Progenitor cell of endocrine pancreas (in vitro differentiated cells): ENCODE measurements at regions not wholly inside any gene's neighbourhood (a gene's known extent, or its start where the extent isn't known, plus 50 kb on each side); places are given as distances from the start of the nearest gene placed in this dataset.

ENCODE experiments used
- DNase-seq: peaks from one replicate; pipeline ENCODE4 v3.0.0; 2021; ENCODE audit warnings: low spot score; ENCODE audit not compliant: unreplicated experiment
- H3K27ac Mint-ChIP-seq: 2 replicates; pipeline ENCODE4 v1.8.0; 2021; ENCODE audit warnings: mild to moderate bottlenecking, moderate library complexity, mixed read lengths
- H3K27me3 Mint-ChIP-seq: 2 replicates; pipeline ENCODE4 v1.8.0; 2021; ENCODE audit warnings: mixed read lengths
- H3K36me3 Mint-ChIP-seq: 2 replicates; pipeline ENCODE4 v1.8.0; 2022; ENCODE audit warnings: mixed read lengths; ENCODE audit not compliant: insufficient read depth
- H3K4me1 Mint-ChIP-seq: 2 replicates; pipeline ENCODE4 v1.8.0; 2021; ENCODE audit warnings: low read depth, mixed read lengths
- H3K4me3 Mint-ChIP-seq: 2 replicates; pipeline ENCODE4 v1.8.0; 2021; ENCODE audit warnings: low read depth, mild to moderate bottlenecking, moderate library complexity, mixed read lengths
- H3K9me3 Mint-ChIP-seq: 2 replicates; pipeline ENCODE4 v1.8.0; 2021; ENCODE audit warnings: low read depth, mixed read lengths
- TF ChIP-seq, protein P1 (sequence below): fragments of 200-600 bp; sonication (generic); IDR thresholded peaks from one replicate; pipeline ENCODE4 v1.5.0; 2021; ENCODE audit warnings: antibody characterized with exemption, mild to moderate bottlenecking; ENCODE audit not compliant: unreplicated experiment

DNA sequence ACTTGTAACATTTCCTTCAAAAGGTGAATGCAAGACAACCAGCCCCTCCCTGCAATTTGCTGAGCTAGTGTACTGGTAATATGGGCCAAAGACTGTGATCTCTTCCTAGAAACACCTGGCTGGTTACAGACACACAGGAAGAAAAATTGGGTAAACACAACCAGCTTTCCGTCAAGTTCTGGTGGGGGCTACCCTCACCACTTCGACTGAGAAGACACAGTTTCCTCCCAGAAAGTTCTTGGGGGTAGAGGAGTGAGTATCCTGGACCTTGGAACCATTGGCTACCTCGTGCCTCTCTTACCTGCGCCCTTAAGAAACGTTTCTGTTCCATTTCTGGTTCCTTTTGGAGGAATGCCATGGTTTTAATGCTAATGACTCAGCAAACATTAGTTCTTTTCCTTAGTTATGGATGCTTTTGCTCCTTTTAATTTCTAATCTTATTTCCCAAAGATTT is 120.9 kb upstream of the DLX2 start:
- Mint-ChIP-seq H3K4me1 (peaks cover 8% of the 10 kb centered on the region), H3K9me3 (no peaks in the 10 kb centered on the region), H3K27me3 (peaks cover 14% of the 10 kb centered on the region), H3K36me3 (no peaks in the 10 kb centered on the region), H3K4me3 (no peak overlapping the region), H3K27ac (no peak overlapping the region)
- TF ChIP-seq, protein P1, sequence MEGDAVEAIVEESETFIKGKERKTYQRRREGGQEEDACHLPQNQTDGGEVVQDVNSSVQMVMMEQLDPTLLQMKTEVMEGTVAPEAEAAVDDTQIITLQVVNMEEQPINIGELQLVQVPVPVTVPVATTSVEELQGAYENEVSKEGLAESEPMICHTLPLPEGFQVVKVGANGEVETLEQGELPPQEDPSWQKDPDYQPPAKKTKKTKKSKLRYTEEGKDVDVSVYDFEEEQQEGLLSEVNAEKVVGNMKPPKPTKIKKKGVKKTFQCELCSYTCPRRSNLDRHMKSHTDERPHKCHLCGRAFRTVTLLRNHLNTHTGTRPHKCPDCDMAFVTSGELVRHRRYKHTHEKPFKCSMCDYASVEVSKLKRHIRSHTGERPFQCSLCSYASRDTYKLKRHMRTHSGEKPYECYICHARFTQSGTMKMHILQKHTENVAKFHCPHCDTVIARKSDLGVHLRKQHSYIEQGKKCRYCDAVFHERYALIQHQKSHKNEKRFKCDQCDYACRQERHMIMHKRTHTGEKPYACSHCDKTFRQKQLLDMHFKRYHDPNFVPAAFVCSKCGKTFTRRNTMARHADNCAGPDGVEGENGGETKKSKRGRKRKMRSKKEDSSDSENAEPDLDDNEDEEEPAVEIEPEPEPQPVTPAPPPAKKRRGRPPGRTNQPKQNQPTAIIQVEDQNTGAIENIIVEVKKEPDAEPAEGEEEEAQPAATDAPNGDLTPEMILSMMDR = no peak
- DNase-seq = no peak

DNA sequence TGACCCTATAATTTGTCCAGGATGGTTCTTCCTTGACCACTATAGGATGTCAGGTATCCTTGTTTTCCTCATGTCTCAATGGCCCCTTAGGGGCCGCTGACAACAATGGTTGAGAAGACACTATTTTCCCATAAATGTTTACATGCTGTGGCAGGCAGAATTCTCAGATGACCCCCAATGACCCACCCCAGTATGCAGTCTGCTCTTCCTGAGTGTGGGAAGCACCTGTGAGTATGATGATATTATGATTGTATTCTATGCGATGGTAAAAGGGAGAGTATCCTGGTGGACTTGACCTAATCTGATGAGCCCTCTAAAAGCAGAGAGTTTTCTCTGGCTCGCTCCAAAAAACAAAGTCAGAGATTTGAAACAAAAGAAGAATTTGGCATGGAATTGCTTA is 123.1 kb upstream of the DLX2 start:
- peaks cover 28% of the 10 kb centered on the region for H3K27me3 Mint-ChIP-seq
- no peak for DNase-seq
- no peaks in the 10 kb centered on the region for H3K36me3 Mint-ChIP-seq
- H3K9me3 Mint-ChIP-seq = no peaks in the 10 kb centered on the region
- H3K4me1 Mint-ChIP-seq = peaks cover 12% of the 10 kb centered on the region
- H3K27ac Mint-ChIP-seq = no peak overlapping the region
- no peak overlapping the region for H3K4me3 Mint-ChIP-seq
- TF ChIP-seq, protein P1 = no peak

DNA sequence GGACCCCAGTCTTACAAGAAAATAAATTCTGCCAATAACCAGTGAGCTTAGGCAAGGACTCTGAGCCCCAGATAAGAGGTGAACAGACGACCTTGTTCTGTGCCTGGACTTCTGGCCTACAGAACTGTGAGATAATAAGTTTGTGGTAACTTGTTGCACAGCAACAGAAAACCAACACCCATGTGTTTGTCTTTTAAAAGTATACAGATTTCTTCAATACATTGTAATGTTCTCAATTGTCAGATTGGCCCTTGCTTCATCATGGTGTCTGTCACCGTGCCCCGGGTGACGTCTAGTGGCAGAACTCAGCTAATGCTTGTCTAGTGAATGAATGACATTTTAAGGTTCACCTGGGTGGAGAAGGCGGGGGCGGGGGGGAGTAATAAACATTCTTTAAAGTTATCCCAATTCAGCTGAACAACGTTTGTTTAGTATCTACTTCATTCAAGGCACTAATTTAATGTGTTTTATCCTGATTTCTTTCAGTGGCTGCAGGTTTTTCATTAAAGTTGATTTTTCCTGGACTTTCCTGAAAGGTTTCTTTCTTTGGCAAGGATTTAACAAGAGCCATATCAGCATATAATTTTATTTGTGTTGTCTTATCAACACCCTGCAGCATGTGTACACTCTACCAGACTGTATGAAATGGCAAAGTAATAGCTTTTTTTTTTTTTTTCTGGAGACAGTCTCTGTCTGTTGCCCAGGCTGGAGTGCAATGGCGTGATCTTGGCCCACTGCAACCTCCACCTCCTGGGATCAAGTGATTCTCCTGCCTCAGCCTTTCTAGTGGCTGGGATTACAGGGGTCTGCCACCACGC is 123.8 kb upstream of the DLX2 start:
- no peak overlapping the region for H3K4me3 Mint-ChIP-seq
- H3K27ac Mint-ChIP-seq = no peak overlapping the region
- no peak for DNase-seq
- H3K27me3 Mint-ChIP-seq = peaks cover 33% of the 10 kb centered on the region
- H3K36me3 Mint-ChIP-seq = no peaks in the 10 kb centered on the region
- TF ChIP-seq, protein P1 = peak; percentile 24
- peaks cover 15% of the 10 kb centered on the region for H3K4me1 Mint-ChIP-seq
- no peaks in the 10 kb centered on the region for H3K9me3 Mint-ChIP-seq

DNA sequence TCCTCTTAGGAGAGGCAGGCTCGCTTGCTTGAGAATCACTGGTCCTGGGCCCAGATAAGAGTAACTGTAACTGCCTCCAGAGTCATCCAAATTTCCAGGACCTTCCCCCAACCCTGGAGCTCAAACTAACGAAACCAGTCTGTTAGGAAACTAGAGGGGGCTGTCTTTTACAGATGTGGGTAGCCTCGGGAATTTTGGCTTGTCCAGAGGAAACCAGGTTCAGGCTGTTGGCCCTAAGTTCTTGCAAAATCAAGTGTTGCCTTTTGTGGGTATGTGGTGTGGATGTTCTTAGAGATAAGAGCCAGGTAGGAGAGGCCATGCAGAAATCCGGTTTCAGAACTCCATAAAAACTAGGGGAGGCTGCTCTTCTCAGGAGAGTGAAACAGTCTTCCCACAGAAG is 125.0 kb upstream of the DLX2 start:
- DNase-seq = no peak
- Mint-ChIP-seq H3K4me1 (peaks cover 21% of the 10 kb centered on the region), H3K36me3 (no peaks in the 10 kb centered on the region), H3K27me3 (peaks cover 38% of the 10 kb centered on the region), H3K27ac (no peak overlapping the region), H3K4me3 (no peak overlapping the region), H3K9me3 (no peaks in the 10 kb centered on the region)
- TF ChIP-seq, protein P1 = no peak

DNA sequence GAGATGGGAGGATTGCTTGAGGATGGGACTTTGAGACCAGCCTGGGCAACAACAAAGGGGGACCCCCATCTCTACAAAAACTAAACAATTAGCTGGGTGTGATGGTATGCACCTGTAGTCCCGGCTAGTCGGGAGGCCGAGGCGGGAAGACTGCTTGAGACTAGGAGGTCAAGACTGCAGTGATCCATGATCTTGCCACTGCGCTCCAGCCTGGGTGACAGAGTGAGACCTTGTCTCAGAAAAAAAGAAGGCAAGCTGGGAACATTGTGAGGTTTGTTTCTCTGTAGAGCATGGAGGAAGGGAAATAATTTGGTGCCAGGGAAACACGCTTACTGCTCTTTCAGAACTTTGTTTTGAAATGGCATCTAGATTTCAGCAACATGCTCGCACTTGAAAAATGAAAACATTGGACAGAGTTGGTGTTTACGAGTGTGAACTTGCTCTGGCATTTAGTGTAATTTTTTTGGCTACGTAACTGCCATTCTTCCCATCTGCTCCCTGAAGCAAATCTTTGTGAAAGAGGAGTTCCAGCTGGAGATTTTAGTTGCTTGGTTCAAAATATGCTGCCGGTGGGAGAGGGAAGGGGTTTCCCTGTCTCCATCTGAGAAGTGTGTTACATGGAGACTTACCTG is 125.6 kb upstream of the DLX2 start:
- H3K27ac Mint-ChIP-seq = peak overlapping the region; percentile 46
- no peaks in the 10 kb centered on the region for H3K9me3 Mint-ChIP-seq
- no peaks in the 10 kb centered on the region for H3K36me3 Mint-ChIP-seq
- peaks cover 41% of the 10 kb centered on the region for H3K27me3 Mint-ChIP-seq
- peaks cover 27% of the 10 kb centered on the region for H3K4me1 Mint-ChIP-seq
- TF ChIP-seq, protein P1 = no peak
- no peak for DNase-seq
- H3K4me3 Mint-ChIP-seq = no peak overlapping the region
